GM18868 (cell line): ENCODE measurements at regions not wholly inside any gene's neighbourhood (a gene's known extent, or its start where the extent isn't known, plus 50 kb on each side); places are given as distances from the start of the nearest gene placed in this dataset.

Experiments
- ATAC-seq: cut with Tn5 transposase; IDR thresholded peaks from one replicate; pipeline ENCODE4 v1.9.1; 2021; ENCODE audit warnings: mild to moderate bottlenecking, moderate library complexity; ENCODE audit not compliant: unreplicated experiment

DNA sequence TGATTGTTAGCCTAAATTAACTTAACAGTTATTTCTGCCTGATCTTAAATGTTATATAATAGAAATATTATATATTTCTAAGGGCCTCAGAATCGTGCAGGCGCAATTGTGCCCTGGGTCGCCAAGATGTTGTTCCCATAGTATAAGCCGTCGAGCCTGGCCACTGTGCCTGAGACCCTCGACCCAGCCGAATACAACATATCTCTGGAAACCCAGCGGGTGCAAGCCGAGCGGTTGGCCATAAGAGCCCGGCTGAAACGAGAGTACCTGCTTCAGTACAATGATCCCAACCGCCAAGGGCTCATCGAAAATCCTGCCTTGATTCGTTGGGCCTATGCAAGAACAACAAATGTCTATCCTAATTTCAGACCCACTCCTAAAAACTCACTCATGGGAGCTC lies 549.8 kb downstream of the KCTD8 start:
- no peak for ATAC-seq

DNA sequence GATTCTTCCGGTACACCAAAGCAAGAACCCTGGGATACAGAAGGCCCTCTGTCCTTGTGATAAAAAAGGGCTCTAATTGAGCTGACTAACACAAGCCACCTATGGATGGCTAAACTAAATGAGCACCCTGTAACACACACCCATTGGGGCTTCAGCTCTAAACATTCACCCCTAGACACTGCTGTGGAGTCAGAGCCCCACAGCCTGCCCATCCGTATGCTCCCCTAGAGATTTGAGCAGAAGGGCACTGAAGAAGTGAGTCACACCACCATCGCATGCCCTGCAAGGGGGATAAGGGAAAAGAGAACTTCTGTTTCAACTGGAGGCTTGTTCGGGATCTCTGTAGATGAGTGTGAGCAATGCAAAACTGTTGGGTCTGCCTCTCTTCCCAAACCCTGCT lies 545.2 kb downstream of the KCTD8 start:
- ATAC-seq = no peak

DNA sequence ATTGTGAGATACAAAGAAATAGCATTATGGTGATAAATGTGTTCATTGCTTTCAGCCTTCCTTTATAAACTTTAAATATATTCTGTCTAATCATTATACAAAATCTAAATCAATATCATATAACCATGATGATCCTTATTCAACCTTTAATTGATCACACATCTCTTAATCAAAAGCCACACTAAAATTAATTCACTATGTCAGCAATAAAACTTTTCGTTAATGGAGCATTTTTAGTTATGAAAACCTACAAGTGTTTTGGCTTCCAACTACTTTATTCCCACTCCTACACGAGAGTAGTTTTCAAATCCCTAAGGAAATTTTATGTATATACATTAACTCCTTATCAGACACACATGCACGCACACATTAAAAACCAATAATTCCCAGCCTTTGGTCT lies 530.2 kb downstream of the KCTD8 start:
- no peak for ATAC-seq

- no peak for ATAC-seq
Measured at GRCh38 chr4:43932448-43932847, 516.2 kb downstream of the KCTD8 start.

GRCh38 chr4:43943998-43944397 lies 504.6 kb downstream of the KCTD8 start:
- ATAC-seq = no peak

GRCh38 chr4:43959976-43960375 lies 488.6 kb downstream of the KCTD8 start:
- no peak for ATAC-seq

GRCh38 chr4:43968011-43968410 lies 480.6 kb downstream of the KCTD8 start:
- no peak for ATAC-seq

DNA sequence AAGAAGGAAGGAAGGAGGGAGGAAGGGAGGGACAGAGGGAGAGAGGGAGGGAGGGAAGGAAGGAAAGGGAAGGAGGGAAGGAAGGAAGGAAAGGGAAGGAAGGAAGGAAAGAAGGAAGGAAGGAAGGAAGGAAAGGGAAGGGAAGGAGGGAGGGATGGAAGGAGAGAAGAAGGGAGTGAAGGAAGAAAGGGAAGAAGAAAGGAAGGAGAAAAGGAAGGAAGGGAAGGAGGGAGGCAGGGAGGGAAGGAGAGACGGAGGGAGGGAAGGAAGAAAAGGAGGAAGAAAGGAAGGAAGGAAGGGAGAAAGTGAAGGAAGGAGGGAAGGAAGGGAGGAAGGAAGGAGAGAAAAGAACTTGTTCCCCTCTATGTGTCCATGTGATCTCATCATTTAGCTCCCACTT lies 465.0 kb downstream of the KCTD8 start:
- no peak for ATAC-seq

DNA sequence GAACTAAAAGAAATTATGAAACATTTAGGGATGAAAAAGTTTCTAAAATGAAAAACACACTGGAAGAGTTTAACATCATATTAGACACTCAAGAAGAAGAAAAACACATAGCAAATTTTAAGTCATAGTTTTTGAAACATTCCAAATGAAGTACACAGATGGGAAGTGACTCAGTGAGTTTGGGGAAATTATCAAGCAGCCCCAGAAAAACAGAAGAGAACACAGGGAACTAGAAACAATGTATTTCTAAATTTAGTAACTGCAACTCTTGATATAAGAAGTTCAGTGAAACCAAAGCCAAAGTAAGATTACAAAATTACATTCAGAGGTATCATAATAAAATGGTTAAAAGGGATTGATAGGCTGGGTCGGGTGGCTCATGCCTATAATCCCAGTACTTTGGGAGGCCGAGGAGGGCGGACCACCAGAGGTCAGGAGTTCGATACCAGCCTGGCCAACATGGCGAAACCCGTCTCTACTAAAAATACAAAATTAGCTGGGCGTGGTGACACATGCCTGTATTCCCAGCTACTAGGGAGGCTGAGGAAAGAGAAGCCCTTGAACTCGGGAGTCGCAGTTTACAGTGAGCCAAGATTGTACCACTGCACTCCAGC lies 461.2 kb downstream of the KCTD8 start:
- no peak for ATAC-seq

DNA sequence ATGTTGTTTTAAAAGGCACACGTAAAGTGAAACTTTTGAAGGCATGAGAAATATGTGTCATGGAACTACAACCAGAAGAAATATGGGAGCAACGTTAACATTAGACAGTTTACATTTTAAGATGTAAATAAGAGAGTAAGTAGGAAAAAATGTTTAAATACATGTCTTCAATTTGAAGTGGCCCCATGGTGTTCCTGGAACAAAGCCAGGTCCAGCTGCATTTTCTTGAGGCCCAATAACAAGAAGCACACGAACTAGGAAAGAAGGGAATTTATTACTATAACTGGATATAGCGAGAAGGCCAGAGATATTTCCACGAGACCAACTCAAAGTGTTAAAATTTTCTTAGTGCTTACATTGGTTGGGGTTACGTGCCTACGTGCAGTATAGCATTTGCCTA lies 458.1 kb downstream of the KCTD8 start:
- no peak for ATAC-seq

GRCh38 chr4:43990963-43991362 lies 457.6 kb downstream of the KCTD8 start:
- no peak for ATAC-seq

DNA sequence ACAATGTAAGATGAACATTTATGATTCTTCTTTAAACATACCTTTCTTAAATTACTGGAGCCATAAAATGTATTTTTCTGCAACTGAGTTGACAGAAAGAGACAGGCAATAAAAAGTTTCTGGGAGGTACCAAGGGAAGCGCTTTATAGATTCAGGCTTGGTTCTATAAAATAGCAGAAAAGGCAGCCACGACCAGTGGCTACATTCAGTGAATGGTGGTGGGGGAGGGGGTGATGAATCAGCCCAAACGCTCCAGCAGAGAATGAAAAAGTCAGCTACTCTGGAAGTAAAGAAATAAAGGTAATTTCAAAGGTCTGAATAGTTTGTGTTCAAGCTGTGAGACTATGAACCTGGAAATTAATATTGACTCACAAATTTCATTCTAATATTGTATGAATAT lies 456.1 kb downstream of the KCTD8 start:
- ATAC-seq = no peak

DNA sequence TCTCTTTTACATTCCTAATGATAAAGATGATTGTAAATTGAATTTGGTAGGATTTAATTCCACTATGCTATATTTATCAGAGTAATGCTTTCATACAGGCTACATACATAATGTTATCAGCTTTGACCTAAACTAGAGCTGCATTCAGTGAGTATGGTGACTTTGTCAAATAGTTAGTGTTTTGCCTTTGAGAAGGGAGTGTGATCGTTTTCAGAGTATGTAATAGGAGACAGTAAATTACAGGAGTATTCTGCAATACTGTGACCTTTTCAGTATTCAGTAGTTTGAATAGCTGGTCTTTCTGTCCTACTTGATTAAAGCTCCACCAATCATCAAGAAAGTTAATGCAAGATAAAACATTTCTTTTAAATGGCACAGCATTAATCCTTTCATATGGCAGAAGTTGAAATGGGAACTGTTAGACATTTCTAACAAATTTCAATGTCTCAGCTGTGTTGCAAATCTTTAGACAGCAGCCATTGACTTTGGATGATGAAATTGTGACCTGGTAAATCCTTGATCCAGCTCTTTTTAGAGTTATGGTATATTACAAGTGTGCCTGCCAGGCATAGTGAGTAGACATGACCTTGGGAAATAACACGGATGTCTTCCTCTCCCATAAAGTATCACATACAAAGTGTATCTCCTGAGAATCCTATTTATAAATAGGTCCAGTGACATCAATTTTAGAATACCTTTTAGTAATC lies 455.3 kb downstream of the KCTD8 start:
- ATAC-seq = no peak

- ATAC-seq = no peak
Measured at GRCh38 chr4:43999669-44000068, 448.9 kb downstream of the KCTD8 start.

GRCh38 chr4:44002368-44002767 lies 446.2 kb downstream of the KCTD8 start:
- ATAC-seq = no peak

DNA sequence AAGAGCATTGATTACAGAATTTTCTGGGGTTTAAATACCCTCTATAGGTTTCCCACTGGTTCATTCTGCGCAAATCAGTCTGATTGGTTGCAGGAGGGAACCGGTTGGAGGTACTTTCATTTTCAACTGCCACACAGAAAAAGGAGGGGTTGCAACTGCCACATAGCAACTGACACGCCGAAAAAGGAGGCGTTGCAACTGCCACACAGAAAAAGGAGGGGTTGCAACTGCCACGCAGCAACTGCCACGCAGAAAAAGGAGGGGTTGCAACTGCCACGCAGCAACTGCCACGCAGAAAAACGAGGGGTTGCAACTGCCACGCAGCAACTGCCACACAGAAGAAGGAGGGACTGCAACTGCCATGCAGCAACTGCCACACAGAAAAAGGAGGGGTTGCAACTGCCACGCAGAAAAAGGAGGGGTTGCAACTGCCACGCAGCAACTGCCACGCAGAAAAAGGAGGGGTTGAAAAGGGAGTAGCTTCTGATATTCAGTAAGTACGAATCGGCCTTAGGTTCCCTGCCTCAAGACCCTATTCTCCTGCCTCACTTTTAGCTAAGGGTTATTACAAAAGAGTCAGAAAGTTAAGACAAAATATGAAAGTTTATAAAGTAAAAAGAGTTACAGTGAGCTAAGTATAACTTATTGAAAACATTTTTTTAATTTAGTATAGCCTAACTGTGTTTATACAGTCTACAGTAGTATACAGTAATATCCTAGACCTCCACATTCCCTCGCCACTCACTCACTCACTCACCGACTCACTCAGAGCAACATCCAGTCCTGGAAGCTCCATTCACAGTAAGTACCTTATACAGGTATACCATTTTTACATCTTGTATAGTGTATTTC lies 431.8 kb downstream of the KCTD8 start:
- ATAC-seq = peak; percentile 73

DNA sequence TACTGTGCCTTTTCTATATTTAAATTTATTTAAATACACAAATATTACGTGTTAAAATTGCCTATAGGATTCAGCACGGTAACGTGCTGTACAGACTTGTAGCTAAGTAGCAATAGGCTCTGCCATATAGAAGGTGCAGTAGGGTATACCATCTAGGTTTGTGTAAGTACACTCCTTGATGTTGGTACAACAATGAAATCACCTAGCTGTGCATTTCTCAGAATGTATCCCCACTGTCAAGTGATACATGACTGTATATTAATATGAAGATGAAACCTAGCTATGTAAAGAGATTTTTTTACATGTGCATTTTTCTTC lies 431.2 kb downstream of the KCTD8 start:
- no peak for ATAC-seq

DNA sequence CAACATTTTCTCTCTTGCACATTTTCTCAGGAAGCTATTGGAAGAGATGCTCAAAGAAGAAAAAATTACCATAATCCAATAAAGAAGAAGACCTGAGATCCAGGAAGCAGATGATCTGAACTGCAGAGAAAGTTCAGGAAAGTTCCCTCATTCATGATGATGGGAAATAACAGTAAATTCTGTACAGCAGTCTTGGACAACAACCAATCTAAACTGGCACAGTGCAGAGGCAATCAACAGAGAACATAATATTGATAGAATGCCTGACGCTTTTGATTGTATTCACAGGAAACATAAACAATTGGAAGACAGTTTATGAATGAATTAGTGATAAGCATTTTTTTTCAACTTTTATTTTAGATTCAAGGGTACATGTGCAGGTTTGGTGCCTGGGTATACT lies 428.9 kb downstream of the KCTD8 start:
- ATAC-seq = no peak

- ATAC-seq = no peak
Measured at GRCh38 chr4:44025376-44026020, 423.1 kb downstream of the KCTD8 start.

DNA sequence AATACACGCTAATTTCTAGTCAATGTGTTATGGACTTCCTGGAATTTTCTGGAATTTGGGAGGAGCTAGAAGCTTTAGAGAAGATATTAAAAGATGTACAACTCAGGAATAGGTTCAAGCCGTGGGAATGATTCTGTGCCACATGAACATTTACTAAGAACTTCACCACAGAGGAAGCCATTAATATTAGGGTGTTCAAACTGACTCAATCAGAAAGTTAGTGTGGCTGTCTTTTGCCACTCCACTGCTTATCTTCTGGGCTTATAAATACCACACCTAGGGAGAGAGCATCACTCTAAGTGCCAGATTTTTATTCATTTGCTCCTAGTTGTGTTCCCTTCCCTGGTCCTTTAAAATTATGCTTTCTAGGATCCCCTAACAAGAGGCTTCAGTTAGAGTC lies 409.8 kb downstream of the KCTD8 start:
- no peak for ATAC-seq

GRCh38 chr4:44046491-44046890 lies 402.1 kb downstream of the KCTD8 start:
- ATAC-seq = no peak

- no peak for ATAC-seq
Measured at GRCh38 chr4:44056721-44057151, 391.9 kb downstream of the KCTD8 start.
